ENCODE measurements at regions not wholly inside any gene's neighbourhood (a gene's known extent, or its start where the extent isn't known, plus 50 kb on each side); places are given as distances from the start of the nearest gene placed in this dataset.

DNA sequence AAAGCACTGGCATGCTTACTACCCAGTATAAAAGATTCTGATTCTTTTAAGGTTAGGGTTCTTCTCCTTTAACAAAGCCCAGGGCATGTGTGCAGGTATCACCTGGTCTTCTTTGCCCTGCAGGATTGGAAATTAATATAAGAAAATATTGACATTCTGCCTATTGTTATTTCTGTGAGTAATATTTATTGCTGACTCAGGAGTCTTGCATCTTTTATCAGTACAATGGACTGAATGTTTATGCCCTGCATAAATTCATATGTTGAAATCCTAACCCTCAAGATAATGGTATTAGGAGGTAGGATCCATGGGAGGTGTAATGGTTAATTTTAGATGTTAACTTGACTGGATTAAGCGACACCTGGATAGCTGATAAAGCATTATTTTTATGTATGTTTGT, 189.0 kb downstream of the LRRC70 start:
- Histone ChIP-seq H3K36me3 (ENCODE audit: control insufficient read depth in 2 of 4, insufficient read depth in 4 of 4, low read length in 3 of 4) (no peaks in the 10 kb centered on the region), H2BK12ac (ENCODE audit: low read depth, low read length) (no peak overlapping the region), H3K9ac (replicated peaks in 1 of 4; ENCODE audit: extremely low read depth in 1 of 4, low read depth in 3 of 4, low read length in 3 of 4) (no peak overlapping the region), H3K27ac (ENCODE audit: low read depth, low read length) (no peak overlapping the region), H4K5ac (ENCODE audit: insufficient read length, low read depth, low read length) (no peak overlapping the region), H3K79me2 (ENCODE audit: control insufficient read depth in 1 of 2, insufficient read depth in 2 of 2, low read length in 2 of 2) (no peaks in the 10 kb centered on the region), H3K23ac (ENCODE audit: insufficient read length) (no peak overlapping the region), H2BK20ac (ENCODE audit: low read length) (no peak overlapping the region), H2AFZ (ENCODE audit: low read length) (no peak overlapping the region), H3K27me3 (replicated peaks in 1 of 4; ENCODE audit: control insufficient read depth in 3 of 4, extremely low read depth in 1 of 4, insufficient read depth in 3 of 4, low read length in 3 of 4) (no peaks in the 10 kb centered on the region), H2BK120ac (replicated peaks; ENCODE audit: low read depth, low read length) (no peak overlapping the region), H3K14ac (ENCODE audit: insufficient read length) (no peak overlapping the region), H3K79me1 (ENCODE audit: low read depth, low read length) (no peaks in the 10 kb centered on the region), H2AK5ac (ENCODE audit: low read depth, low read length) (no peak overlapping the region), H3K9me3 (ENCODE audit: insufficient read depth in 2 of 2, low read depth in 1 of 2, low read length in 1 of 2) (no peaks in the 10 kb centered on the region), H4K91ac (replicated peaks; ENCODE audit: insufficient read length, low read length) (no peak overlapping the region), H2BK15ac (ENCODE audit: low read length) (no peak overlapping the region), H3K4me3 (ENCODE audit: extremely low read depth in 1 of 4, insufficient read depth in 2 of 4, low read depth in 3 of 4, low read length in 4 of 4) (no peak overlapping the region), H4K20me1 (replicated peaks in 1 of 2; ENCODE audit: control insufficient read depth in 1 of 2, insufficient read depth in 2 of 2, low read length in 2 of 2) (no peaks in the 10 kb centered on the region), H3K4ac (replicated peaks; ENCODE audit: insufficient read length, low read depth, low read length) (no peak overlapping the region), H2BK5ac (ENCODE audit: low read depth, low read length) (no peak overlapping the region), H3K4me1 (replicated peaks in 1 of 4; ENCODE audit: control insufficient read depth in 3 of 4, insufficient read depth in 4 of 4, low read length in 3 of 4) (no peaks in the 10 kb centered on the region), H3K23me2 (ENCODE audit: low read depth, low read length) (no peaks in the 10 kb centered on the region), H3K56ac (replicated peaks; ENCODE audit: insufficient read length, low read depth, low read length) (no peak overlapping the region), H3K18ac (ENCODE audit: extremely low read depth, low read length) (no peak overlapping the region), H3K4me2 (ENCODE audit: insufficient read depth in 1 of 2, low read depth in 2 of 2, low read length in 2 of 2) (no peak overlapping the region), H4K8ac (ENCODE audit: extremely low read depth, insufficient read depth, low read length) (no peak overlapping the region)
- ChIA-PET CTCF (ENCODE audit: partially characterized antibody) (interaction anchor here (0.9 to 1.3 kb wide), 2 partner anchors 104 to 245 kb away, joined by 3 read pairs; no protein-coding TSS in a partner anchor), POLR2A (ENCODE audit: partially characterized antibody) (interaction anchor here (0.6 kb wide), 1 partner anchor 242 kb away, joined by 3 read pairs; no protein-coding TSS in a partner anchor)
- no peak for DNase-seq (ENCODE audit: low read depth in 1 of 2, low spot score in 2 of 2)
- no peak for FAIRE-seq
- WGBS, 2 experiments (ENCODE audit: extremely low coverage in 1 of 2, insufficient coverage in 1 of 2, insufficient read length in 1 of 2, insufficient replicate concordance in 2 of 2, low coverage in 1 of 2, low lambda C conversion rate in 2 of 2, missing lambda C conversion rate in 1 of 2): 87% methylated on average over 1 of the region's 1 CpG; no CpG with 5 or more reads in 1 of the 2 experiments
- TF ChIP-seq, protein P1, sequence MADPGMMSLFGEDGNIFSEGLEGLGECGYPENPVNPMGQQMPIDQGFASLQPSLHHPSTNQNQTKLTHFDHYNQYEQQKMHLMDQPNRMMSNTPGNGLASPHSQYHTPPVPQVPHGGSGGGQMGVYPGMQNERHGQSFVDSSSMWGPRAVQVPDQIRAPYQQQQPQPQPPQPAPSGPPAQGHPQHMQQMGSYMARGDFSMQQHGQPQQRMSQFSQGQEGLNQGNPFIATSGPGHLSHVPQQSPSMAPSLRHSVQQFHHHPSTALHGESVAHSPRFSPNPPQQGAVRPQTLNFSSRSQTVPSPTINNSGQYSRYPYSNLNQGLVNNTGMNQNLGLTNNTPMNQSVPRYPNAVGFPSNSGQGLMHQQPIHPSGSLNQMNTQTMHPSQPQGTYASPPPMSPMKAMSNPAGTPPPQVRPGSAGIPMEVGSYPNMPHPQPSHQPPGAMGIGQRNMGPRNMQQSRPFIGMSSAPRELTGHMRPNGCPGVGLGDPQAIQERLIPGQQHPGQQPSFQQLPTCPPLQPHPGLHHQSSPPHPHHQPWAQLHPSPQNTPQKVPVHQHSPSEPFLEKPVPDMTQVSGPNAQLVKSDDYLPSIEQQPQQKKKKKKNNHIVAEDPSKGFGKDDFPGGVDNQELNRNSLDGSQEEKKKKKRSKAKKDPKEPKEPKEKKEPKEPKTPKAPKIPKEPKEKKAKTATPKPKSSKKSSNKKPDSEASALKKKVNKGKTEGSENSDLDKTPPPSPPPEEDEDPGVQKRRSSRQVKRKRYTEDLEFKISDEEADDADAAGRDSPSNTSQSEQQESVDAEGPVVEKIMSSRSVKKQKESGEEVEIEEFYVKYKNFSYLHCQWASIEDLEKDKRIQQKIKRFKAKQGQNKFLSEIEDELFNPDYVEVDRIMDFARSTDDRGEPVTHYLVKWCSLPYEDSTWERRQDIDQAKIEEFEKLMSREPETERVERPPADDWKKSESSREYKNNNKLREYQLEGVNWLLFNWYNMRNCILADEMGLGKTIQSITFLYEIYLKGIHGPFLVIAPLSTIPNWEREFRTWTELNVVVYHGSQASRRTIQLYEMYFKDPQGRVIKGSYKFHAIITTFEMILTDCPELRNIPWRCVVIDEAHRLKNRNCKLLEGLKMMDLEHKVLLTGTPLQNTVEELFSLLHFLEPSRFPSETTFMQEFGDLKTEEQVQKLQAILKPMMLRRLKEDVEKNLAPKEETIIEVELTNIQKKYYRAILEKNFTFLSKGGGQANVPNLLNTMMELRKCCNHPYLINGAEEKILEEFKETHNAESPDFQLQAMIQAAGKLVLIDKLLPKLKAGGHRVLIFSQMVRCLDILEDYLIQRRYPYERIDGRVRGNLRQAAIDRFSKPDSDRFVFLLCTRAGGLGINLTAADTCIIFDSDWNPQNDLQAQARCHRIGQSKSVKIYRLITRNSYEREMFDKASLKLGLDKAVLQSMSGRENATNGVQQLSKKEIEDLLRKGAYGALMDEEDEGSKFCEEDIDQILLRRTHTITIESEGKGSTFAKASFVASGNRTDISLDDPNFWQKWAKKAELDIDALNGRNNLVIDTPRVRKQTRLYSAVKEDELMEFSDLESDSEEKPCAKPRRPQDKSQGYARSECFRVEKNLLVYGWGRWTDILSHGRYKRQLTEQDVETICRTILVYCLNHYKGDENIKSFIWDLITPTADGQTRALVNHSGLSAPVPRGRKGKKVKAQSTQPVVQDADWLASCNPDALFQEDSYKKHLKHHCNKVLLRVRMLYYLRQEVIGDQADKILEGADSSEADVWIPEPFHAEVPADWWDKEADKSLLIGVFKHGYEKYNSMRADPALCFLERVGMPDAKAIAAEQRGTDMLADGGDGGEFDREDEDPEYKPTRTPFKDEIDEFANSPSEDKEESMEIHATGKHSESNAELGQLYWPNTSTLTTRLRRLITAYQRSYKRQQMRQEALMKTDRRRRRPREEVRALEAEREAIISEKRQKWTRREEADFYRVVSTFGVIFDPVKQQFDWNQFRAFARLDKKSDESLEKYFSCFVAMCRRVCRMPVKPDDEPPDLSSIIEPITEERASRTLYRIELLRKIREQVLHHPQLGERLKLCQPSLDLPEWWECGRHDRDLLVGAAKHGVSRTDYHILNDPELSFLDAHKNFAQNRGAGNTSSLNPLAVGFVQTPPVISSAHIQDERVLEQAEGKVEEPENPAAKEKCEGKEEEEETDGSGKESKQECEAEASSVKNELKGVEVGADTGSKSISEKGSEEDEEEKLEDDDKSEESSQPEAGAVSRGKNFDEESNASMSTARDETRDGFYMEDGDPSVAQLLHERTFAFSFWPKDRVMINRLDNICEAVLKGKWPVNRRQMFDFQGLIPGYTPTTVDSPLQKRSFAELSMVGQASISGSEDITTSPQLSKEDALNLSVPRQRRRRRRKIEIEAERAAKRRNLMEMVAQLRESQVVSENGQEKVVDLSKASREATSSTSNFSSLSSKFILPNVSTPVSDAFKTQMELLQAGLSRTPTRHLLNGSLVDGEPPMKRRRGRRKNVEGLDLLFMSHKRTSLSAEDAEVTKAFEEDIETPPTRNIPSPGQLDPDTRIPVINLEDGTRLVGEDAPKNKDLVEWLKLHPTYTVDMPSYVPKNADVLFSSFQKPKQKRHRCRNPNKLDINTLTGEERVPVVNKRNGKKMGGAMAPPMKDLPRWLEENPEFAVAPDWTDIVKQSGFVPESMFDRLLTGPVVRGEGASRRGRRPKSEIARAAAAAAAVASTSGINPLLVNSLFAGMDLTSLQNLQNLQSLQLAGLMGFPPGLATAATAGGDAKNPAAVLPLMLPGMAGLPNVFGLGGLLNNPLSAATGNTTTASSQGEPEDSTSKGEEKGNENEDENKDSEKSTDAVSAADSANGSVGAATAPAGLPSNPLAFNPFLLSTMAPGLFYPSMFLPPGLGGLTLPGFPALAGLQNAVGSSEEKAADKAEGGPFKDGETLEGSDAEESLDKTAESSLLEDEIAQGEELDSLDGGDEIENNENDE (IDR thresholded peaks at IDR 0.05; ENCODE audit: insufficient replicate concordance, low read length): no peak

Data from H1 (cell line).